Stimulated activated CD4-positive, alpha-beta T cell treated with anti-CD3 and anti-CD28 coated beads, Interleukin-12 subunit alpha, Interleukin-12 subunit beta, amount 100 ng/mL, for 48 hours (primary cell): ENCODE measurements at regions not wholly inside any gene's neighbourhood (a gene's known extent, or its start where the extent isn't known, plus 50 kb on each side); places are given as distances from the start of the nearest gene placed in this dataset.
"Not testable (repeated sequence)": the region's sequence is repeated elsewhere in the genome, so short reads cannot be mapped to it uniquely, and the experiment has no call there.

Experiments
- DNase-seq, 3 donors: peaks; one replicate each; pipeline ENCODE4 v3.0.0-alpha.2; 2020; ENCODE audit warnings: low read depth in 2 of 3, low spot score in 1 of 3

DNA sequence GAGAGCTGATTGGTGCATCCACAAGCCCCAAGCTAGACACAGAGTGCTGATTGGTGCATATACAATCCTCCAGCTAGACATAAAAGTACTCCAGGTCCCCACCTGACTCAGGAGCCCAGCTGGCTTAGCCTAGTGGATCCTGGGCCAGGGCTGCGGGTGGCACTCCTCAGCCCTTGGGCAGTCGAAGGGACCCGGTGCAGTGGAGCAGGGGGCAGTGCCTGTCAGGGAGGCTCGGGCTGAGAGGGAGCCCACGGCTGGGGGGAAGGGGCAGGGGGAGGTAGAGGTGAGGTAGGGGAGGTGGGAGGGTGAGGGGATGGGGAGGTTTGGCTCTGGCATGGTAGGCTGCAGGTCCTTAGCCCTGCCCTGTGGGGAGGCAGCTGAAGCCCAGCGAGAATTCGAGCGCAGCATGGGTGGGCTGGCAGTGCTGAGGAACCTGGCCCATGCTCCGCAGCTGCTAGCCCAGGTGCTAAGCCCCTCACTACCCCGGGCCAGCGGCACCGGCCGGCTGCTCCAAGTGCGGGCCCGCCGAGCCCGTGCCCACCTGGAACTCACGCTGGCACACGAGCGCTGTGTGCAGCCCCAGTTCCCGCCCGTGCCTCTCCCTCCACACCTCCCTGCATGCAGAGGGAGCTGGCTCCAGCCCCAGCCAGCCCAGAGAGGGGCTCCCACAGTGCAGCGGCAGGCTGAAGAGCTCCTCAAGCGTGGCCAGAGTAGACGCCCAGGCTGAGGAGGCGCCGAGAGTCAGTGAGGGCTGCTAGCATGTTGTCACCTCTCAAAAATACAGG lies 742.8 kb downstream of the FAM181B start:
- DNase-seq = no peak

DNA sequence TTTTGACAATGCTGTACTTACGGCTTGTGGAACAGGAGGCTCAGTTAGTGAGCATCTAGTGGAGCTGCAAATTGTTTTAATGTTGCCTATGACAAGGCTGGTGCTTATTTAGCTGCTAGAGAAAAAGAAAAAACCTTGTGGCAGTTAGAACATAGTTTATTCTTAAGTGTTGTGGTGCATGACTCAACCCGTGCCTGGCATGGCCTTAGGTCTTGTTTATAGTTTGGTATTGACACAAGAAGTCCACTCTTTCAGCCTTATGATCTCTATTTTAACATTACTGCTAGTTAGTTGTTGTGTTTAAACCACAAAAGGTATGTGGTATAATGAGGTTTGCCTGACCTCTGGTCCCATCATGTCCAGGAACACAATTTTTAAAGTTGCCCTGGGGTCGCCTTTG lies 744.6 kb downstream of the FAM181B start:
- no peak for DNase-seq

DNA sequence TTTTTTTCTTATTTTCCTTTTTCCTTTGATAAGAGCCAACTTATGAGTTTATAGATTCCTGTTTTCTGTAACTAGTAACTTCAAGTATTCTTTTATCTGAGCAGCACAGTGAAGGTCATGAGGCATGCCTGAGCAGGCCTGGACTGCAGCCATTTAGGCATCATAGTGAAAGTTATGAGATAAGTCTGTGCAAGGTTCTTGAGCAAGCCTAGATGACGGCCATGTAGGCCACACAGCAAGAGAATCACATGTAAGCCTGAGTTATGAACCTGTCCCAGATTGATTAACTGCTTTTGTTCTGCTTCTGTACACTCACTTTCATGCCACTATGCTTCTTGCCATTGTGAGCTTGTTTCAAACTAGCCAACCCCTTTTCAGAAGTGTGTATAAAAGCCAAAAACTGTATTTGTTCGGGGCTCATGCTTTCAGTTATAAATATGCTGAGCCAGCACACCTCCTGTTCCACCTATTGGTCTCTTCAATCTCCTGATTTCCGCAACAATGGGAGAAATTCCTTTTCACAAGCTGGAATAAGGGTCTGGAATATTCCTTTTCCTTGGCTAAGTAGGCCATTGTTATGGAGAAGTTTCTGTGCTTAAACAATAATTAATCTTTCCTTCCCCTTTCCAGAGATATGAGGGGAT lies 745.7 kb downstream of the FAM181B start:
- DNase-seq = no peak

DNA sequence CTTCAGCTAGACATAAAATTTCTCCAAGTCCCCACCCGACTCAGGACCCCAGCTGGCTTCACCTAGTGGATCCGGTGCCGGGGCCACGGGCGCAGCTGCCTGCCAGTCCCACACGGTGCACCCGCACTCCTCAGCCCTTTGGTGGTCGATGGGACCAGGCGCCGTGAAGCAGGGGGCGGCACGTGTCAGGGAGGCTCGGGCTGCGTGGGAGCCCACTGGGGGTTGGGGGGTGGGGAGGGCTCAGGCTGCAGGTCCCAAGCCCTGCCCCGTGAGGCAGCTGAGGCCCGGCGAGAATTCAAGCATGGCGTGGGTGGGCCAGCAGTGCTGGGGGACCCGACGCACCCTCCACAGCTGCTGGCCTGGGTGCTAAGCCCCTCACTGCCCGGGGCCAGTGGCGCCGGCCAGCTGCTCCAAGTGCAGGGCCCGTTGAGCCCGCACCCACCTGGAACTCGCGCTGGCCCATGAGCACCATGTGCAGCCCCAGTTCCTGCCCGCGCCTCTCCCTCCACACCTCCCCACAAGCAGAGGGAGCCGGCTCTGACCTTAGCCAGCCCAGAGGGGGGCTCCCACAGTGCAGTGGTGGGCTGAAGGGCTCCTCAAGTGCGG lies 747.0 kb downstream of the FAM181B start:
- no peak for DNase-seq

DNA sequence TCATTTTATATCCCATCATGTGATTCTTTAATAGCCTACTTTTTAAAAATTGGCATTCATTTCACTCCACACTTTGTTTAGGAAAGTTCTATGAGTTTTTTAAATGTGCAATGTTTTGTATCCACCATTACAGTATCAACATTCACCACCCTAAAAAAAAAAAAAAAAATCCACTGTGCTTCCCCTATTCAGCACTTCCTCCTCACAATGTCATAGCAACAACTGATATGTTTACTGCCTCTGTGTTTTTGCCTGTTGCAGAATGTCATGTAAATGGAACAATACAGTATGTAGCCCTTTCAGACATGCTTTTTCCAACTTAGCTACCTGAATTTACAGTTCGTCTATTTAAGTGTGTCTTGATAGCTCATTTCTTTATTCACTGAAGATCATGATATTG lies 754.2 kb downstream of the FAM181B start:
- no peak for DNase-seq

DNA sequence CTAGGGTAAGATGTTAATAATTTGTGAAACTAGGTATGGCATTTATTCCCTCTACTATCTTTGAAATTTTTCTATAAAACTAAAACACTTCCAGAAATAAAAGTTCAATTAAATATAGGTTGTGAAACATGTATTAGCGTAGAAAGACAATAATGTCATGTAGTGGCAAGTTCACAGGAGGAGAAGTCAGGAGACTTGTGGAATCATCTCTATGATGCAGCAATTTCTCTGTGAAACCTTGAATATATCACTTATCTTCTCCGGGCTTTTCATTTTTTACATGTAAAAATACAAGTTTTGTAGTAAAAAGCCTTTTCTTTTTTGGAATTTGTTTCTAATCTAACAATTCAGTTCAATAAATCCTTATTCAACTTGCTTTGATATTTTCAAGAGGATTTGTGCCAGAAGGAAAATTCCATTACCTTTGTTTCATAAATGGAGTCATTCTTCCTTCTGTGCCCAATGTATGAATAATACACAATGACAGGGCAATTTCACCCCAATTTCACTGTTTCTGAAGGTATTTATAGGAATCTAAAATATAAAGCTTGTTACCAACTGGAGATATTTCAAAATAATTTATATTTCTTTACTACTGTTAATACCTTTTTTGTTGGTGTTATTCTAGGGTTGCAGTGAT lies 758.3 kb downstream of the FAM181B start:
- no peak for DNase-seq

DNA sequence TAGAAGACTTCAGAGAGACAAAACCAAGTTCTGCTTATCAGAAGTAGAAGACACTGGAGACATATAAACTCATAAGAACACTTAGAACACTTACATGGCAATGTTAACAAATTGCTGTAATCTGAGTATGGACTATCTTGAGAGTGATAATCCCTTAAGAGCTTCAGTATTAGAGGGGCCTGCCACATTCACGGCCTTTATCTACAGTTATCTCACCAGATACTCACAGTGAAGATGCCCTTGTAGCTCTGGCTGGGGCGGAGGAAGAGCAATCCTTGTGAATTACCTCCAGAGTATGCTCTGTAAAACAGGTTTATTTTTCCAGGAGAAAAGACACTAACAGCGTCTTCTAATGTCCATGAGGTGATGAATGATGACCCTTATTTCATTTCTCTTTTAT lies 762.8 kb downstream of the FAM181B start:
- DNase-seq = no peak

DNA sequence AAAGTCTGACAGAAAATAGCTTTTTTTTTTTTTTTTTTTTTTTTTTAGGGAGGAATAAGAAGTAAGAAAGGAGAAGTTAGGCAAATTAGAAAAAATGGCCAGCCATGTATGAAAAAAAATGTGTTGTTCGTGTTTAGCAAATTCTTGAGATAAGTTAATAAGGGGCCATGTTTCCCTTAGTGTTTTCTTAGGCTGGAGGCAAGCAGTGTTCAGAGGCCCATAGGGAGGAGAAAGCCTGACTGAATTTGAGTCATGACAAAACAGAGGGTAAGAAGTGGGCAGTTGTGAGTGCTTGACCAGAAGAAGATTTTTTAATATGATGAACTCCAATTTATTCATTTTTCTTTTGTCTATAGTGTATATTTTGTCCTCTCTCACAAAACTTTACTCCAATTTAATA lies 766.4 kb downstream of the FAM181B start:
- DNase-seq = no peak

DNA sequence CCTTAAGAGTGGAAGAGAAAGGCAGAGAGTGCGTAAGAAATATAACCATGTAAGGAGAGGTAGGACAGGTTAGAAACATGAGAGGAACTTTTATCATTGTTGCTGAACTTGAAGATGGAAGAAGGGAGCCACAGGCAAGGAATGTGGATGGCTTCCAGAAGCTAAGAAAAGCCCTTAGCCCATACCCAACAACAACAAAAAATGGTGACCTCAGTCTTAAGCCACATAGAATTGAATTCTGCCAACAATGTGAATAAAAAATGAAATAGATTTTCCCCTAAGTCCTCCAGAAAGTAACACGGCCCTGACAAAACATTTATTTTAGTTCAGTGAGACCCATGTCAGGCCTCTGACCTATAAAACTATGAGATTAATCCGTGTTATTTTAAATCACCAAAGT lies 767.3 kb downstream of the FAM181B start:
- no peak for DNase-seq

DNA sequence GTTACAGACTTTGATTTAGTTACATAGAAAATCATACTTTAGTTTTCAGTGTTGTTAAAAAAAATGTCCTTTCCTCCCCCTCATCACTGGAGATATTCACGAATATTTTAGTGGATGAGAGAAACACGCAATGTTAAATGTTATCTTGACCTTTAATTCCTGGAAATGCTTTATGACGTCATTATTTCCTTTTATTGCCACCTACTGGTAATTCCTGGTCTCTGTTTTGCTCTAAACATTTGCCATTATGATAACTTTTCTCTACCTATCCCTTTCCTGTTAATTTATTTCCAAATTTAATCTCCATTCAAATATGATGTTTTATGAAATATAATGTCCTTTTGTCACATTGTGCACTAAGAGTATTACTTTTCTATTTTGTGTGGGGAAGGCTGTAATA lies 770.6 kb downstream of the FAM181B start:
- DNase-seq = no peak

DNA sequence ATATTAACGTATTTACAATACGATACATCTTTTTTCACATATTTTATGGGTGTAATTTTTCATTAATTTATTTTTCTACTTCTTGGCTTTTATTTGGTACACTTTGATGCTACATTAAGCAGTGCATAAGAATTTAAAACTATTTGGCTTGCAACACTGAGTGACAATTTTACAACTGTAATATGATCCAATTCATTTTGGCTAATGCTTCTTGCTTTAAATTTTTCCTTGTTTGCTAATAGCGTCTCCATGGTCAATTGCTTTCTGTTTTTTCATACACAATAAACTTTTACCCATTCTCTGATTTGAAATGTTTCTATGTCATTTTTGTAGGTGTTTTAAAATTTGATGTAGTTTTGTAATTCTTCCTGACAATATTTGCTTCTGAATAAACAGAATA lies 773.2 kb downstream of the FAM181B start:
- no peak for DNase-seq

DNA sequence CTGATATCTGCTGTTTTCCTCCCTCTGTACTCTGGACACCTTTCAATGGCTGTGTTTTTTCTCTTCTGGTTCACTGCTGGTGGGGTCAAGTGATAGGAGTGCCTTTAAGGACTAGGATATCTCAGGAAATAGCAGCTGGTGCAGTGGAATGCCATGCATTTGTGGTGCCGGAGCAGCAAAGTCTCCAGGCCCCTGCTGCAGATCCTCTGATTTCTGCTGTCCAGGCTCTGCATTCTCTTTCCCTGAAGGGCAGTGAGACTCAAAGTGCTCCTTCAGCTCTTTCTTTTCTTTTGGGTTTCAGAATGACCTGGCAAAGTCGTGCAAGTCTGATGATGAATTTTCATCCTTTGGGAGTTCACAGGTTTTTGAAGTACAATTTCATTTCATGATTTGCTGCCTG lies 774.3 kb downstream of the FAM181B start:
- no peak for DNase-seq

DNA sequence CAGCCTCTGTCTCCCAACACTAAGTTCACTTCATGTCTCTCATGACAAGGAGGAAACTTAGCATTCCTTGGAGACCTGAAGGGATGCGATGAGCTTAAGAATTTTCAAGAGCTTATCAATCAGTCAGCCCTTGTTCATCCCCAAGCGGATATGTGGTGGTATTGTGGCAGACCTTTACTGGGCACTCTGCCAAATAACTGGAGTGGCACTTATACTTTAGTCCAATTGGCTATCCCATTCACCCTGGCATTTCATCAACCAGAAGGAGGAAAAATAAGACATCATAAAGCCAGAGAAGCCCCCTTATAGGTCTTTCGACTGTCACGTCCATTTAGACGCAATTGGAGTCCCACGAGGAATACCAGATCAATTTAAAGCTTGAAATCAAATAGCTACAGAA lies 779.4 kb downstream of the FAM181B start:
- DNase-seq = not testable (repeated sequence)

DNA sequence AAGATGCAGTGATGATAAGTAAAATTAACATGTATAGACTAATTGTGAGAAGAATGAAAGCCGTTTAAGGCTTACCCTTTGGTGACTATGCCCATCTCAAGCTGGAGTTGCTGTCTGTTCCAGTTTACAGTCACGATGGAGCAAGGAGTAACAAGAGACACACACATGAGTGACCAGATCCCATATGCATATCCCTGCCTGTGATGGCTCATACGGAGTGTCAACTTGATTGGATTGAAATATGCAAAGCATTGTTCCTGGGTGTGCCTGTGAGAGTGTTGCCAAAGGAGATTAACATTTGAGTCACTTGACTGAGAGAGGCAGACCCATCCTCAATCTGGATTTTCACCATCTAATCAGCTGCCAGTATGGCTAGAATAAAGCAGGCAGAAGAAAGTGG lies 786.8 kb downstream of the FAM181B start:
- DNase-seq = no peak

DNA sequence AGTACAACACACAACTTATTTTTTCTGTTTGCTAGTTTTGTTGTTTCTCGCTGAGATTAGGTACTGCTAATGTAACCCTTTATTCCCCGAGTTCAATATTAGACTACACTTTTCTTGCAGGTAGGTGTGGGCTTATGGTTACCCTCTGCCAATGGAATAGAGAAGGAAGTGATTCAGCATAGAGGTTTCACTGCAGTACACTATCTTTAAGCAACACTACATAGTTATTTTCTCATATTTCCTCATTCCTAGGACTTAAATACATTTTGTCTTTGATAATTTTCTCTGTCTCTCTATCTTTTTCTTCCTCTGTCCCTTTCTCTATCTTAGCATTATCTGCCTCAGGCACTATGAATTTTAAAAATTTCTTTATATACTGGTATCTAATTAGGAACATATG lies 791.0 kb downstream of the FAM181B start:
- no peak for DNase-seq

DNA sequence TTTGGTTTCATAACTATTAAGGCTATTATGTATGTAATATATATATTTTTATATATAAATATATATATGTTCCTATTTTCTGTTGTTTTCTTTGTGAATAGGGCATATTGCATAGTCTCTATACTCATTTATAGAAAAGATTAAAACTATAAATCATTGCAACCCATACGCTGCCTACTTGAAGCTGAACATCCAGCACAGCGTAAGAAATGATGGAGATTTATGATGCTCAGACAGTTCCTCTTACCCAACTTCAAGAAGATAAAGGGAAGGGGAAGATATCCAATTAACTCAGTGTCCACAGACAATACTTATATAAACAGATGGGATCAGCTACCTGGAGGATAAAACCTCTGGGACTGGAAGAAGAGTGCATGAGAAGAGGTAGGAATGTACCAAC lies 791.7 kb downstream of the FAM181B start:
- DNase-seq = no peak

DNA sequence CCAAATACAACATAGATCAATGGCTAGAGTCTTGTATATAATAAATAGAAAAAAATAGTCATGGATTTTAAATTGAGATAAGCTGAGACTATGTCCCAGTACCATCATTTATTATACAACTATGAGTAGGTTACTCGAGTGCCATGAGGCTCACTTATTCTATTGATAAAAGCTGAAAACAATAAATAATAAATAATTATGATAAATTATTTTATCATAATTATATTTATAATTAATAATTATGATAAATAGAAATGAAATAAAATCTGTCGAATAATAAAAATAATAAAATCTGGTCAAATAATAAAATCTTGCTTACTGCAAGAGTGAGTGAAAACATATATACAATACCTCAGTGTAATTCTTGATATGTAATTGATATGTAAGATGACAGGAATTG lies 801.4 kb downstream of the FAM181B start:
- no peak for DNase-seq

DNA sequence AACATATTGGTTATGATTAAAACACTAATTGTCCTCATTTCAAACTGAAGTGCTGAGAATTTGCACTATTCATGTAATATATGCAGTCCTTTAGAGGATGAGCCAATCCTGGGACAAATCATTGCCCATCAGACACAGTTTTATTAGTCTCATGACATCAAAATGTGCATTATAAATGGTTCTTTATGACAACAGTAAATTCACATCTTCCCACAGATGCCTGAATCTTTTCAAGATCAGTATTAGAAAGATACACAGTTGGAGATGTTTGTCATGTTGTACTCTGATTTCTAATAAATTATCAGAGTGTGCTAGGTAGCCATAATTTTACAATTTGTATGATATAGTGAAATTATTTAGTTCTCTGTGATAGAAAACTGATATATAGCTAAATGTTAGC lies 813.5 kb downstream of the FAM181B start:
- no peak for DNase-seq

DNA sequence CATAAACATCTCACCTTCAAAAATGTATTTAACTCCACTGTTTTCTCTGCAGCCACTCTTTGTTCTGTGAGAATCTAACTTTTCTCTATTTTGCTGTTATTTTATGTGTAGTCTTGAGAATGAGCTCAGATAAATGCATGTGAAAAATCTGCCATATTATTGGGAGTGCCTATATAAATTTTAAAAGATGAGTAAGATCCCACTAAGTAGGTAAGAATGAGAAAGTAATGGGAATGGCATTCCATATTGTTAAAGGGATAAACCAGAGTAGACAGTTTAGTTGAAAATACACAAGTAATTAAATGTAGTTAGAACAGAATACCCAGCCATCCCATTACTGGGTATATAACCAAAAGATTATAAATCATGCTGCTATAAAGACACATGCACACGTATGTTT lies 817.2 kb downstream of the FAM181B start:
- no peak for DNase-seq

DNA sequence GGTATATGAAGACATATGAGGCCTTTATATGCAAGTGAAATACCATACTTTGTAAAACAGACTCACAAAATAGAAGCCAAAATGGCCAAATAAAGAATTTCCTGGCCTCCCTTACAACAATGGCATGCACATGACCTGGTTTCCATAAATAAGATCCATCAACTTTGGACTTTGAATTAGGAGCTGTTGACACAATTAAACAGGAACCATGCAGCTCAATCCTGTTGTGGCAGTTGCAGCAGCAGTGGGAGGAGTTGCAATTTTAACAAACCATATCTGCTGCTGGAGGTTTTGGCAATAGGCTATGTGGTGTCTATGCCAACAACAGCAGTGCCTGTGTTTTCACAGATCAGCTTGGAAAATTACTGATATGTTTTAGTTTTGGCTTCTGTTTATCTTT lies 818.6 kb downstream of the FAM181B start:
- no peak for DNase-seq

DNA sequence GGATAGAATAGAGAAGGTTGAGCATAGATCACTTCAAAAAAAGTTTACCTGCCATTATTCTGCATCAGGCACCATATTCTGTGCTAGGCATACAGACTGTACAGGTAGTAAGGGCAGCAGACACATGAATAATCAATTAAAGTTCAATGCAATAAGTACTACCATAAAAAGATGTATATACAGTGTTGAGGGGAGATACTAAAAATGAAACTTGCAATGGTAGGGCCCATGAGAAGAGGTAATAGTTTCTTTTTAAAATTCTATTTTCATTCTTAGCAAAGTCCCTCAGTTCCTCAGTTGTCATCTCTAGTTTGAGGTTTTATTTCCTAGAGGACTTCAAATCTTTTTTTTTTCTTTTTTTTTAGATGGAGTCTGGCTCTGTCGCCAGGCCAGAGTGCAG lies 819.9 kb downstream of the FAM181B start:
- no peak for DNase-seq

DNA sequence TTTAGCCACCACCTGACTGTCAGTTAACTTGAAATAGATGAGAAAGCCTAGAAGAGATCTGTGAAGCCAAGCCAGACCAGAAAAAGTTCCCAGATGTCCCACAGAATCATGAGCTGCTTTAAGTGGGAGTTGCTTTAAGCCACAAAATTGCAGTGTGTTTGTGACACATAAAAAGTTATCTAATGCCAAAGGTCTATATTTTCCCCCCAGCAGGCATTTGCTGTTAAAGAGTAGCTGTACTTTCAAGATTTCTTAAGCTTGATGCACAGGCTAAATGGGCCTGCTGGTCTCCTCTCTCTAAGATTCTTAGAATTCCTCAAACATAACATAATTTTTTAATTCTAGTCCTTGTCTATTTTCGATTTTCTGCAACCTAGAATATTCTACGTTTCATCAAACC lies 825.7 kb downstream of the FAM181B start:
- no peak for DNase-seq
